OCI-LY1 (cell line): ENCODE measurements at regions not wholly inside any gene's neighbourhood (a gene's known extent, or its start where the extent isn't known, plus 50 kb on each side); places are given as distances from the start of the nearest gene placed in this dataset.

Experiments
- EZH2 ChIP-seq: fragments of 200-600 bp; sonication (generic), shearing (Covaris generic); IDR thresholded peaks from 2 replicates; pipeline ENCODE4 v1.8.0; 2017; ENCODE audit warnings: borderline replicate concordance, mixed run types, mild to moderate bottlenecking, antibody characterized with exemption, low read length, moderate library complexity, mixed read lengths
- TF ChIP-seq, protein P1 (sequence below): fragments of 200-600 bp; sonication (generic), shearing (Covaris generic); IDR thresholded peaks from 2 replicates; pipeline ENCODE4 v1.5.1; 2017; ENCODE audit warnings: mild to moderate bottlenecking, antibody characterized with exemption, low read length, moderate library complexity, mixed read lengths

- TF ChIP-seq, protein P1, sequence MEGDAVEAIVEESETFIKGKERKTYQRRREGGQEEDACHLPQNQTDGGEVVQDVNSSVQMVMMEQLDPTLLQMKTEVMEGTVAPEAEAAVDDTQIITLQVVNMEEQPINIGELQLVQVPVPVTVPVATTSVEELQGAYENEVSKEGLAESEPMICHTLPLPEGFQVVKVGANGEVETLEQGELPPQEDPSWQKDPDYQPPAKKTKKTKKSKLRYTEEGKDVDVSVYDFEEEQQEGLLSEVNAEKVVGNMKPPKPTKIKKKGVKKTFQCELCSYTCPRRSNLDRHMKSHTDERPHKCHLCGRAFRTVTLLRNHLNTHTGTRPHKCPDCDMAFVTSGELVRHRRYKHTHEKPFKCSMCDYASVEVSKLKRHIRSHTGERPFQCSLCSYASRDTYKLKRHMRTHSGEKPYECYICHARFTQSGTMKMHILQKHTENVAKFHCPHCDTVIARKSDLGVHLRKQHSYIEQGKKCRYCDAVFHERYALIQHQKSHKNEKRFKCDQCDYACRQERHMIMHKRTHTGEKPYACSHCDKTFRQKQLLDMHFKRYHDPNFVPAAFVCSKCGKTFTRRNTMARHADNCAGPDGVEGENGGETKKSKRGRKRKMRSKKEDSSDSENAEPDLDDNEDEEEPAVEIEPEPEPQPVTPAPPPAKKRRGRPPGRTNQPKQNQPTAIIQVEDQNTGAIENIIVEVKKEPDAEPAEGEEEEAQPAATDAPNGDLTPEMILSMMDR: no peak
- no peak for TF ChIP-seq EZH2
Measured at GRCh38 chr9:3036333-3036700, 192.4 kb upstream of the PUM3 start.
